B cell (primary cell): ENCODE measurements at regions not wholly inside any gene's neighbourhood (a gene's known extent, or its start where the extent isn't known, plus 50 kb on each side); places are given as distances from the start of the nearest gene placed in this dataset.

ENCODE experiments used
- ATAC-seq: fragments of 200-7000 bp; cut with Tn5 transposase; one replicate; pipeline ENCODE4 v1.10.0; 2021; ENCODE audit warnings: low read depth, mild to moderate bottlenecking, moderate number of reproducible peaks, moderate library complexity
- CTCF ChIA-PET: fragments of 350-600 bp; sonication (Branson Sonifier 250); formaldehyde crosslinking; loops from one replicate; lab custom pipeline; 2021; ENCODE audit warnings: antibody characterized with exemption, inconsistent platforms; lab: Charles Lee
- POLR2A ChIA-PET: fragments of 350-600 bp; sonication (Branson Sonifier 250); formaldehyde crosslinking; loops from one replicate; lab custom pipeline; 2021; ENCODE audit warnings: antibody characterized with exemption; lab: Charles Lee
- DNase-seq: peaks from one replicate; pipeline ENCODE4 v3.0.0; 2013
- H2AFZ ChIP-seq: 2 replicates; pipeline ENCODE4 v1.6.1; 2012; ENCODE audit warnings: mild to moderate bottlenecking, low read depth, low read length; ENCODE audit not compliant: insufficient read depth, poor library complexity, severe bottlenecking
- H3K27ac ChIP-seq, 2 donors: 1 replicate in 1 of 2; 2 replicates in 1 of 2; pipeline ENCODE4 v1.5.1; 2012 to 2013; ENCODE audit warnings: low read length in 2 of 2, mild to moderate bottlenecking in 2 of 2, moderate library complexity in 1 of 2
- H3K27me3 ChIP-seq, 4 experiments: fragments of 200-600 bp in 1 of 4; sonication (generic) in 1 of 4; replicated peaks in 1 of 4; 1 replicate in 2 of 4; 2 replicates in 2 of 4; pipeline versions ENCODE4 v1.6.1 to v1.7.0; 2013 to 2016; ENCODE audit warnings: low read length in 3 of 4, mild to moderate bottlenecking in 2 of 4, mixed read lengths in 1 of 4, moderate library complexity in 1 of 4; ENCODE audit not compliant: insufficient read depth in 4 of 4, control insufficient read depth in 3 of 4; ENCODE audit errors: control extremely low read depth in 1 of 4
- H3K36me3 ChIP-seq, 2 experiments: replicated peaks in 1 of 2; 1 replicate in 1 of 2; 2 replicates in 1 of 2; pipeline versions ENCODE4 v1.6.1 to v1.7.1; 2013; ENCODE audit warnings: low read length in 1 of 2; ENCODE audit not compliant: insufficient read depth in 2 of 2, control insufficient read depth in 1 of 2; ENCODE audit errors: control extremely low read depth in 1 of 2, extremely low read depth in 1 of 2
- H3K4me1 ChIP-seq, 2 donors: fragments of 200-600 bp in 1 of 2; sonication (generic) in 1 of 2; 1 replicate in 1 of 2; 2 replicates in 1 of 2; pipeline versions ENCODE4 v1.5.1 to v1.6.1; 2013 to 2017; ENCODE audit warnings: low read length in 2 of 2; ENCODE audit not compliant: control insufficient read depth in 2 of 2, insufficient read depth in 2 of 2
- H3K4me2 ChIP-seq: replicated peaks from 2 replicates; pipeline ENCODE3; 2012; ENCODE audit warnings: mild to moderate bottlenecking, low read depth, low read length; ENCODE audit not compliant: poor library complexity, severe bottlenecking
- H3K4me3 ChIP-seq, 5 experiments: fragments of 200-600 bp in 1 of 5; sonication (generic) in 1 of 5; 1 replicate in 3 of 5; 2 replicates in 2 of 5; pipeline versions ENCODE4 v1.5.1 to v1.7.0; 2011 to 2016; ENCODE audit warnings: low read length in 4 of 5, mild to moderate bottlenecking in 4 of 5, low read depth in 2 of 5, control low read depth in 1 of 5, moderate library complexity in 1 of 5; ENCODE audit not compliant: insufficient read depth in 1 of 5; ENCODE audit errors: control extremely low read depth in 1 of 5, extremely low read depth in 1 of 5
- H3K79me2 ChIP-seq: fragments of 200-600 bp; sonication (generic); one replicate; pipeline ENCODE4 v1.6.0; 2016; ENCODE audit warnings: low read length; ENCODE audit not compliant: control insufficient read depth, insufficient read depth
- H3K9ac ChIP-seq: fragments of 200-600 bp; sonication (generic); 2 replicates; pipeline ENCODE4 v1.6.1; 2017; ENCODE audit warnings: mild to moderate bottlenecking, low read length, moderate library complexity
- H3K9me3 ChIP-seq, 3 donors: one replicate each; pipeline versions ENCODE4 v1.6.1 to v1.7.1; 2013; ENCODE audit warnings: low read length in 2 of 3; ENCODE audit not compliant: control insufficient read depth in 2 of 3, insufficient read depth in 1 of 3; ENCODE audit errors: control extremely low read depth in 1 of 3
- H4K20me1 ChIP-seq: 2 replicates; pipeline ENCODE4 v1.6.0; 2012; ENCODE audit warnings: mild to moderate bottlenecking, low read length; ENCODE audit not compliant: insufficient read depth, control insufficient read depth, poor library complexity, severe bottlenecking
- H3K27ac Mint-ChIP-seq: one replicate; pipeline ENCODE4 v1.8.0; 2021; ENCODE audit warnings: mixed read lengths
- H3K27me3 Mint-ChIP-seq: one replicate; pipeline ENCODE4 v1.8.0; 2021; ENCODE audit warnings: mixed read lengths
- H3K4me1 Mint-ChIP-seq: one replicate; pipeline ENCODE4 v1.8.0; 2021; ENCODE audit warnings: mixed read lengths
- H3K4me3 Mint-ChIP-seq: one replicate; pipeline ENCODE4 v1.8.0; 2021; ENCODE audit warnings: mixed read lengths
- H3K9me3 Mint-ChIP-seq: one replicate; pipeline ENCODE4 v1.8.0; 2022; ENCODE audit warnings: mixed read lengths; ENCODE audit not compliant: insufficient read depth
- EZH2 ChIP-seq: IDR thresholded peaks from 2 replicates; pipeline ENCODE4 v1.6.1; 2012; ENCODE audit warnings: borderline replicate concordance, low read depth, mild to moderate bottlenecking, moderate library complexity, low read length; ENCODE audit not compliant: insufficient read depth, poor library complexity, severe bottlenecking
- whole genome bisulfite sequencing: methylation state at CpG from one replicate; pipeline ENCODE4 v1.1.5; 2013; ENCODE audit warnings: missing lambda C conversion rate; ENCODE audit not compliant: insufficient coverage; 5-methylcytosine and 5-hydroxymethylcytosine counted together
- intact Hi-C: fragments of 100-400 bp; cut with micrococcal nuclease; formaldehyde crosslinking; loops from one replicate; pipeline ENCODE4 v1.10.0; 2022
- TF ChIP-seq, protein P1 (sequence below): fragments of 200-600 bp; IDR thresholded peaks from one replicate; pipeline ENCODE4 v1.8.0; 2022; ENCODE audit warnings: antibody characterized with exemption, mild to moderate bottlenecking

GRCh38 chr2:78009289-78009688, 487.1 kb upstream of the LRRTM4 start:
- TF ChIP-seq EZH2: no peak
- TF ChIP-seq, protein P1, sequence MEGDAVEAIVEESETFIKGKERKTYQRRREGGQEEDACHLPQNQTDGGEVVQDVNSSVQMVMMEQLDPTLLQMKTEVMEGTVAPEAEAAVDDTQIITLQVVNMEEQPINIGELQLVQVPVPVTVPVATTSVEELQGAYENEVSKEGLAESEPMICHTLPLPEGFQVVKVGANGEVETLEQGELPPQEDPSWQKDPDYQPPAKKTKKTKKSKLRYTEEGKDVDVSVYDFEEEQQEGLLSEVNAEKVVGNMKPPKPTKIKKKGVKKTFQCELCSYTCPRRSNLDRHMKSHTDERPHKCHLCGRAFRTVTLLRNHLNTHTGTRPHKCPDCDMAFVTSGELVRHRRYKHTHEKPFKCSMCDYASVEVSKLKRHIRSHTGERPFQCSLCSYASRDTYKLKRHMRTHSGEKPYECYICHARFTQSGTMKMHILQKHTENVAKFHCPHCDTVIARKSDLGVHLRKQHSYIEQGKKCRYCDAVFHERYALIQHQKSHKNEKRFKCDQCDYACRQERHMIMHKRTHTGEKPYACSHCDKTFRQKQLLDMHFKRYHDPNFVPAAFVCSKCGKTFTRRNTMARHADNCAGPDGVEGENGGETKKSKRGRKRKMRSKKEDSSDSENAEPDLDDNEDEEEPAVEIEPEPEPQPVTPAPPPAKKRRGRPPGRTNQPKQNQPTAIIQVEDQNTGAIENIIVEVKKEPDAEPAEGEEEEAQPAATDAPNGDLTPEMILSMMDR: no peak
- Histone ChIP-seq H3K36me3 (no peaks in the 10 kb centered on the region), H3K4me2 (no peak overlapping the region), H3K9me3 (peaks cover 0 to 3% (median 1%) of the 10 kb centered on the region in 3 donors), H3K79me2 (no peaks in the 10 kb centered on the region), H2AFZ (no peak overlapping the region), H3K4me3 (no peak overlapping the region), H3K4me1 (no peaks in the 10 kb centered on the region), H3K27me3 (no peaks in the 10 kb centered on the region), H4K20me1 (no peaks in the 10 kb centered on the region), H3K9ac (no peak overlapping the region), H3K27ac (no peak overlapping the region)
- H3K27me3 Mint-ChIP-seq: no peaks in the 10 kb centered on the region
- ATAC-seq (no peak), DNase-seq (no peak)
- H3K4me3 Mint-ChIP-seq: no peak overlapping the region
- ChIA-PET POLR2A (no interaction called here), CTCF (no interaction called here)
- no peaks in the 10 kb centered on the region for H3K4me1 Mint-ChIP-seq
- H3K27ac Mint-ChIP-seq: no peak overlapping the region
- intact Hi-C loops: no loop called here
- H3K9me3 Mint-ChIP-seq: peaks cover 4% of the 10 kb centered on the region

DNA sequence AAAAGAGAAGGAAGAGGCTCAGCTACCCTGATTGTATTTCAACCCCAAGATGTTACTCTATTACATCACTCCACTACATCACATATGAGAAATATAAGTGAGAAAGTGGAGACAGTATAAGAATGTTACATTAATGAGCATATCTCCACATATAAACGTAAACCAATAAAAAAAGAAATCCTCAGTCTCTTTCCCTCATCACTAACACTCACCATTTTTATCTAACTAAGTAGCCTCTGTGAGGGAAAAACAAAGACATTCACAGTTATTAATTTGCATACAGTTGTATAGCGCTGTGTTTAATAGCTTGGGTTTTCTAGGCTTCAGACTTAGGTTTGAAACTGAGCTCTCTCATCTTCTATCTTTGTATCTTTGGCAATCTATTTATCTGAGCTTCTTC, 489.1 kb upstream of the LRRTM4 start:
- H3K4me1 Mint-ChIP-seq: no peaks in the 10 kb centered on the region
- ATAC-seq: no peak

More for the DNA sequence above, 489.1 kb upstream of the LRRTM4 start:
- Mint-ChIP-seq H3K4me3 (no peak overlapping the region), H3K27me3 (no peaks in the 10 kb centered on the region), H3K9me3 (peaks cover 5% of the 10 kb centered on the region), H3K27ac (no peak overlapping the region)
- no peak overlapping the region for H3K9ac ChIP-seq
- ChIA-PET POLR2A (no interaction called here), CTCF (no interaction called here)
- no peaks in the 10 kb centered on the region for H3K27me3 ChIP-seq
- H3K79me2 ChIP-seq: no peaks in the 10 kb centered on the region
- no peaks in the 10 kb centered on the region for H4K20me1 ChIP-seq
- H3K4me1 ChIP-seq: no peaks in the 10 kb centered on the region
- H3K27ac ChIP-seq: no peak overlapping the region
- H3K36me3 ChIP-seq: no peaks in the 10 kb centered on the region
- no peak for DNase-seq
- WGBS: no CpG with 5 or more reads among the region's 2 CpGs
- TF ChIP-seq EZH2: no peak
- TF ChIP-seq, protein P1: no peak
- peaks cover 0 to 1% (median under 1%) of the 10 kb centered on the region in 3 donors for H3K9me3 ChIP-seq
- no peak overlapping the region for H3K4me3 ChIP-seq
- H2AFZ ChIP-seq: no peak overlapping the region
- intact Hi-C loops: no loop called here
- no peak overlapping the region for H3K4me2 ChIP-seq
